PC-3 (cell line): ENCODE measurements at regions not wholly inside any gene's neighbourhood (a gene's known extent, or its start where the extent isn't known, plus 50 kb on each side); places are given as distances from the start of the nearest gene placed in this dataset.

Experiments
- CTCF ChIP-seq: fragments of 300-600 bp; sonication (generic); conservative IDR thresholded peaks from 2 replicates; pipeline ENCODE4 v1.5.1; 2017; ENCODE audit warnings: antibody characterized with exemption, low read depth, mild to moderate bottlenecking, low read length
- EZH2 ChIP-seq: fragments of 300-600 bp; sonication (generic); IDR thresholded peaks from one replicate; pipeline ENCODE4 v1.6.1; 2017; ENCODE audit warnings: antibody characterized with exemption, mild to moderate bottlenecking, low read length; ENCODE audit not compliant: unreplicated experiment
- EZH2phosphoT487 ChIP-seq: fragments of 300-600 bp; sonication (generic); IDR thresholded peaks from 2 replicates; pipeline ENCODE4 v1.6.1; 2018; ENCODE audit warnings: mild to moderate bottlenecking, antibody characterized with exemption, low read length, borderline replicate concordance

GRCh38 chr12:90870971-90871725, 83.8 kb downstream of the CCER1 start:
- TF ChIP-seq EZH2: no peak
- TF ChIP-seq CTCF: no peak
- TF ChIP-seq EZH2phosphoT487: no peak
